Fibroblast of pulmonary artery (primary cell): ENCODE measurements at regions not wholly inside any gene's neighbourhood (a gene's known extent, or its start where the extent isn't known, plus 50 kb on each side); places are given as distances from the start of the nearest gene placed in this dataset.
"Not testable (repeated sequence)": the region's sequence is repeated elsewhere in the genome, so short reads cannot be mapped to it uniquely, and the experiment has no call there.

Source experiments
- DNase-seq: peaks from one replicate; pipeline ENCODE4 v3.0.0-alpha.2; 2010; ENCODE audit warnings: low read depth
- H3K4me3 ChIP-seq: replicated peaks from 2 replicates; pipeline ENCODE4 v1.5.1; 2011; ENCODE audit warnings: low read depth, mild to moderate bottlenecking, control low read depth, low read length, moderate library complexity

DNA sequence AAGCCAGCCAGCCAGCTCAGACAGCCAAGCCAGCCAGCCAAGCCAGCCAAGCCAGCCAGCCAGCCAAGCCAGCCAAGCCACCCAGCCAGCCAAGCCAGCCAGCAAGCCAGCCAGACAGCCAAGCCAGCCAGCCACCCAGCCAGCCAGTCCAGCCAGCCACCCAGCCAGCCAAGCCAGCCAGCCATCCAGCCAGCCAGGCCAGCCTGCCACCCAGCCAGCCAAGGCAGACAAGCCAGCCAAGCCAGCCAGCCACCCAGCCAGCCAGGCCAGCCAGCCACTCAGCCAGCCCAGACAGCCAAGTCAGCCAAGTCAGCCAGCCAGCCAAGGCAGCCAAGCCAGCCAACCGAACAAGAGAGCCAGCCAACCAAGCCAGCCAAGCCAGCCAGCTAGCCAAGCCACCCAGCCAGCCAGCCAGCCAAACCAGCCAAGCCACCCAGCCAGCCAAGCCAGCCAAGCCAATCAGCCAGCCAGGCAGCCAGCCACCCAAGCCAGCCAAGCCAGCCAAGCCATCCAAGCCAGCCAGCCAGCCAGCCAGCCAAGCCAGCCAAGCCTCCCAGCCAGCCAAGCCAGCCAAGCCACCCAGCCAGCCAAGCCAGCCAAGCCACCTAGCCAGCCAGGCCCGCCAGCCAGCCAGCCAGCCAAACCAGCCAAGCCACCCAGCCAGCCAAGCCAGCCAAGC lies 319.3 kb upstream of the PLGLB2 start:
- DNase-seq, H3K4me3 ChIP-seq: not testable (repeated sequence)

DNA sequence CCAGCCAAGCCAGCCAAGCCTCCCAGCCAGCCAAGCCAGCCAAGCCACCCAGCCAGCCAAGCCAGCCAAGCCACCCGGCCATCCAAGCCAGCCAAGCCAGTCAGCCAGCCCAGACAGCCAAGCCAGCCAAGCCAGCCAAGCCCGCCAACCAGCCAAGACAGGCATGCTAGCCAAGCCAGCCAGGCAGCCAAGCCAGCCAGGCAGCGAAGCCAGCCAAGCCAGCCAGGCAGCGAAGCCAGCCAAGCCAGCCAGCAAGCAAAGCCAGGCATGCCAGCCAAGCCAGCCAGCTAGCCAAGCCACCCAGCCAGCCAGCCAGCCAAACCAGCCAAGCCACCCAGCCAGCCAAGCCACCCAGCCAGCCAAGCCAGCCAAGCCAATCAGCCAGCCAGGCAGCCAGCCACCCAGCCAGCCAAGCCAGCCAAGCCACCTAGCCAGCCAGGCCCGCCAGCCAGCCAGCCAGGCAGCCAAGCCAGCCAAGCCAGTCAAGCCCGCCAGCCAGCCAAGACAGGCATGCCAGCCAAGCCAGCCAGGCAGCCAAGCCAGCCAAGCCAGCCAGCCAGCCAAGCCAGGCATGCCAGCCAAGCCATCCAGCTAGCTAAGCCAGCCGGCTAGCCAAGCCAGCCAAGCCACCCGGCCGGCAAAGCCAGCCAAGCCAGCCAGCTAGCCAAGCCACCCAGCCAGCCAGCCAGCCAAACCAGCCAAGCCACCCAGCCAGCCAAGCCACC lies 318.5 kb upstream of the PLGLB2 start:
- not testable (repeated sequence) for DNase-seq, H3K4me3 ChIP-seq

DNA sequence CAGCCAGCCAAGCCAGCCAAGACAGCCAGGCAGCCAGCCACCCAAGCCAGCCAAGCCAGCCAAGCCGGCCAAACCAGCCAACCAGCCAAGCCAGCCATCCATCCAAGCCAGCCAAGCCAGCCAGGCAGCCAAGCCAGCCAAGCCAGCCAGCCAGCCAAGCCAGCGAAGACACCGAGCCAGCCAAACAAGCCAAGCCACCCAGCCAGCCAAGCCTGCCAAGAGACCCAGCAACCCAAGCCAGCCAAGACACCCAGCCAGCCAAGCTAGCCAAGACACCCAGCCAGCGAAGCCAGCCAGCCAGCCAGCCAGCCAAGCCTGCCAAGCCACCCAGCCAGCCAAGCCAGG lies 318.0 kb upstream of the PLGLB2 start:
- not testable (repeated sequence) for H3K4me3 ChIP-seq

DNA sequence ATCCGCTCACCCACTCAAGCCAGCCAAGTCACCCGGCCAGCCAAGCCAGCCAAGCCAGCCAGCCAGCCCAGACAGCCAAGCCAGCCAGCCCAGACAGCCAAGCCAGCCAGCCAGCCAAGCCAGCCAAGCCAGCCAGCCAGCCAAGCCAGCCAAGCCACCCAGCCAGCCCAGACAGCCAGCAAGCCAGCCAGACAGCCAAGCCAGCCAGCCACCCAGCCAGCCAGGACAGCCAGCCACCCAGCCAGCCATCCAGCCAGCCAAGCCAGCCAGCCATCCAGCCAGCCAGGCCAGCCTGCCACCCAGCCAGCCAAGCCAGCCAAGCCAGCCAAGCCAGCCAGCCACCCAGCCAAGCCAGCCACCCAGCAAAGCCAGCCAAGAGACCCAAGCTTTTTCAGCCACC lies 316.8 kb upstream of the PLGLB2 start:
- not testable (repeated sequence) for H3K4me3 ChIP-seq, DNase-seq

More for the DNA sequence above, 318.0 kb upstream of the PLGLB2 start:
- DNase-seq, result not testable (repeated sequence)

DNA sequence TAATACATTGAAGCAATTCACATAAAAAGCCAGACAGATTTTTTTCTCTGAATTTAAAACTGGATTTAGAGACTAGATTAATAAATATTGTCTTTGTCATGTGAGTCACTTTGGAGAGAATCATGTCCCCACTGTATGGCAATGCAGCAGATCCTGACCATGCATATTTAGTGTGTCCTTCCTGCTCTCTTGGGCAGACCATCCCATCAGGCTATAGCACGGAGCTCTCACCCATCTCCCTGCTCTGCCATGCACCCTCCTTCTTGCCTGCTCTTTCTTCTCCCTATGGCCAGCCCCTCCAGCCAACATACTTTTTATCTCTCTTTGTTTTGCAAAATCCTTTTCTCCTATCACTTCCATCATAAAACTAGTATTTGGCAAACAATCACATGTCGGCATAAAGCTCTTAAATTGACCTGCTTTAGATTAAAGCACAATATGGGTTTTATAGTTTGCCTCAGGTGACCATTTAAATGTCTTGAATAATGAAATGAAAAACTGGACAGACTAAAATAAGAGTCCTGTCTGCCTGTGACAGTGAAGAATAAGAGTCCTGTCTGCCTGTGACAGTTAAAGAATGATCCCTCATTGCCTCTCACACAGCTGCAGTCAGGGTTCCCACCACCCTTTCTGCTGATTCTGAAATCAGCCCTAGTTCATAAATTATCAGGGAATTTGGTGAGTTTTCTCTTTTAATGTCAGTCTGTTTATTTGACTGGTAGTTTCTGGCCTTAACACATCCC lies 315.0 kb upstream of the PLGLB2 start:
- H3K4me3 ChIP-seq, DNase-seq: not testable (repeated sequence)

DNA sequence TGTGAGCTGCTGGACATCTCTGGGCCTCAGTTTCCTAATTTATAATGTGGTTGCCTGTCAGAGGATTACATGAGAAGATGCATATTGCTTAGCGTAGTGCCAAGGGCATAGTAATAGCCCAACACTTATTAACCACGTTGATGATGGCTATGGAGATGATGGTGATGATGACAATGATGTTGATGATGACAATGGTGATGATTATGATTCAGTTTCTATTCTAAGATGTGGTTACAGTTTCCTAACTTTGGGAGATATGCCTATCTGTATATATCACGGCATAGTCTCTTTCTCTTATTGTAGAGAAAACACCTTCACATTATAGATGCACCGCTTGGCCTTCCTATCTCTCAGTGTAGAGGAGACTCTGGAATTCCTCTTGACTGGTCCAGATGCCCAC lies 311.9 kb upstream of the PLGLB2 start:
- DNase-seq, H3K4me3 ChIP-seq: not testable (repeated sequence)

DNA sequence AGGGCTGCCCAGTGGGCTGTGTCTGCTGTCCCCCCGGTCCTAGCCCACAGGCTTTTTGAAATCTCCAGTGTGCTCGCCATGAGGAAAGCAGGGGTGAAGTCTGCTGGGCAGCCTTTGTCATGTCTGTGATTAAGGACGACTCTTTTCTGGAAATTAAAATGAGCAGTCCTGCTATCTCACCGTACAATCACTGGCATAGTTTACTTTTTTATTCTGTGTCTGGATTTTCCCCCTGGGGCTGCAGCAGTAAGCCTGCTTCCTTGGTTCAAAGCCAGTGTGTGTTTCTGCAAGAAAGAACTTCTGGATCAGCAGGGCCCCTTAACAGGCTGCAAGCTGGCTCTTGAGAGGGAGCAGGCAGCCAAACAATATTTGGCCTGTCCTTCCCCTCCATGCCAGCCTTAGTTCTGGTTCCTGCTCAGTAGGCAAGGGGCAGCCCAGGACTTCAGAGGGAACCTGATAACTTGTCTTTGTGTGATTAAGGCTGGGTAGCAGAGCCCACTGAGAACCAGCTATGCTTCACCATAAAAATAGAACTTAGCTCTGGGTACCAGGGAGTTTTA lies 310.1 kb upstream of the PLGLB2 start:
- not testable (repeated sequence) for DNase-seq, H3K4me3 ChIP-seq

DNA sequence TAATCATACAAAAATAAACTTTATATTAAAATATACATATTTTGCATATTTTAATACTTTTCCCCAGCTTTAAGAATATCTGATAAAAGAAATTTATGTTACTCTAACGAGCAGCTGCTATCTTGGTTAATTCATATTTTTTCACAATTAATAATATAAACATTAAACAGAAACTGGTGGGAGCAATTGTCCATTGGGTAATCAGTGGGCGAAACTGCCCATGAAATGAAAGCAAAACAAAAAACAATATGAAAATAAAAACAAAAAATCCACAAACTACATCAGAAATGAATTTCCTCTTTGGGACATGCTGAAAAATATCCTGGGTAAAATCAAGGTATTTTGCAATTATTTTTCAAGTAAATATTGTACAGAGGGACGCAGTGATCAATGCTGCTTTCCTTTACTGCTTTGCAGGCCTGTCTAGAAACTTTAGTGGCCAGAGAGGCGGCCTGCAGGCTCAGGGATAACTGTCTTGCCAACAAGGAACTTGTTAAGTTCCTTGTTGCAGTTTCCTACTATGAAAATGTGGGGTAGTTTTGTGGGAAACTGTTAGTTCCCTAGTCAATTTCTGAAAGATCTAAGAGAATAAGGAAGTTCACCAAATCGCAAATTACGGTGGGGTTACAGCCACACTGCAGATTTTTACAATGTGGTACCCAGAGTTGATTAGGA lies 309.0 kb upstream of the PLGLB2 start:
- DNase-seq, H3K4me3 ChIP-seq: not testable (repeated sequence)

DNA sequence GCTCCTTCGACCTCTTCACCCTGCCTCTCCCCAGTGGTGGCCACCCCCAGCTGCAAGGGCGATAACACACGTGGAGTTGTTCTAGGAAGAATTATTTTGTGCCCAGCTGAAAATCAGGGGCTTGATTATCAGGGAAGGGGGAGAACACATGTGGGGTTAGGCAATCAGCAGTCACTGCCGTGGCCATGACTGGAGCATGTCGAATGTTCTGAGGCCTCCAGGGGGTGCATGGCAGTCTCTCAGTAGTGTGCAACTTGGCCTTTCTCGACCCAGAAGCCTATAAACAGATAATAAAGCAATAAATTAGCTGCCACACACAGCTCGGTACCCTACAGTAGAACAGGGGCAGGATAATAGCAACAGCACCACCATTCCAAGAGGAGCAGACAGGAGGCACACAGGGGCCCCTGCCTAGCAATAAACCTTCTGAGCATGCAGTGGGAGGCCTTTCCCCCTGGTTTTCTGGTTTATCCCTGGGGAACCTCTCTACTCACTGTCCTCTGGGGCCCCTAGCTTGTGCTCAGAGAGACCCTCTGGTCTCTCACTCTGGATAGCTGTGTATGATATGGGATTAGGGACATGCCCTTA lies 308.2 kb upstream of the PLGLB2 start:
- H3K4me3 ChIP-seq, DNase-seq: not testable (repeated sequence)

DNA sequence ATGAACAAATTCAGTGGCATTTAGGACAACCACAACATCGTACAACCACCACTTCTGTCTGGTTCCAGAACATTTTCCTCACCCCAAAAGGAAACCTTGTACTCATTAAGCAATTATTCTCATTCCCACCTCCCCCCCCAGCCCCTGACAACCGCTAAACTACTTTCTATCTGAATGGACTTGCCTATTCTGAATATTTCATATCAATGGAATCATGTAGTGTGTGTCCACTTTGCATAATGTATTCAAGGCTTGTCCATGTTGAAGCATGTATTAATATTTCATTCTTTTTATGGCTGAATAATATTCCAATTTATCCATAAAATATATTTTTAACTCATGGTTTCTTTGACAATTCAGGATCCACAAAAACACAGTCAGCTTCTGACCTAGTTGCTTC lies 307.2 kb upstream of the PLGLB2 start:
- H3K4me3 ChIP-seq, result not testable (repeated sequence)

DNA sequence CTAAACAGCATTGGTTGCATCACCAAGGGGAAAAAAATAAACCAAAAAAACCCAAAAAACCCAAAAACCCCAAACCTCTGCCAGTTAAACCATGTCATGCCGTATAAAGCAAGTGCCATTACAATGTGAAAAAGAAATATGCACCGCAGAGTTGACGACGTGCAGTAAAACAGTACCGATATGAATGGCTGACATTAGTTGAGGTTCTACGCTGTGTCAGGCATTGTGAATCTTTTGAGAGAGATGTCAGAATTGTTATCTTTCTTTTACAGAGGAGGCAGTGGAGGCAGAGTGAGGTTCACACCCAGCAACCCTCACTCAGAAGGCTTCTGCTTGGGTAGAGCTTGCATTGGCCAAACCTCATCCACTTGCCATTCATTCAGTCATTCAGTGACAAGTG lies 306.5 kb upstream of the PLGLB2 start:
- not testable (repeated sequence) for H3K4me3 ChIP-seq, DNase-seq

More for the DNA sequence above, 307.2 kb upstream of the PLGLB2 start:
- not testable (repeated sequence) for DNase-seq

DNA sequence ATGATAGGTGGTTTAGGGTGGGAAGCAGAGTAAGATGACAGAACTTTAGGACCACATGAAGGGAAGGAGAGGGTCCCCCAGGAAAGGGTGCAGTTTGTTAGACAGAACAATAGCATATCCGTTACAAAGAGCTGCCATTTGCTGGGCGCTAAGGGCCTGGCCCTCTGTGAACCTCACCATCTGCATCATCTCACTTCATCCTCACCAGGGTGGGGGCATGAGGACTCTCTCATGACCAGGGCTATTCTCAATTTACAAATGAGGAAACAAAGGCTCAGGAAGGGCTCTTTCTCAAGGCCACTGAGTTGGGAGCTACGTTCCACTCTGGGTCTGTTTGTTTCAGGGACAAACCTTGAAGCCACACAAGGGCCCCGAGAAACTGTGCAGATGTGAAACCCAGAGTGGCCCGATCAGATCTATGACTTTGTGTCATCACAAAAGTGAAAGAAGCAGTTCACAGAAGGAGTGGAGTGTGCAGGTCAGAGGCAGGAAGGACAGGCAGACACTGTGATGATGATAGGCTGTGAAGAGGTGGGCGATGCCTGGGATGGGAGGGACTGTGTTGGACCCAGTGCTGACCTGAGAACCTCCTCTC lies 304.8 kb upstream of the PLGLB2 start:
- not testable (repeated sequence) for H3K4me3 ChIP-seq, DNase-seq

DNA sequence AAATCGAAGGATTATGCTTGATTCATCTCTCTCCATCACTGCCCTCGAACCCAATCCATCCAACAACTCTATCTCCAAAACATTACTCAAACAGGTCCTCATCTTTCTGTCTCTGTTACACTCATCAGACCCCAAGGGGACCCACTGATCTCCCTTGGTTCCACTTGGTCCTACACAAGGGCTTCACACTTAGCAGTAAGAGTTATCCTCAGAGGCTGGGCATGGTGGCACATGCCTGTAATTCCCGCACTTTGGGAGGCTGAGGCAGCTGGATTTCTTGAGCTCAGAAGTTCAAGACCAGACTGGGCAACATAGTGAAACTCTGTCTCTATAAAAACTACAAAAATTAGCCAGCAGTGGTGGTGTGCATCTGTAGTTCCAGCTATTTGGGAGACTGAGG lies 302.9 kb upstream of the PLGLB2 start:
- DNase-seq, H3K4me3 ChIP-seq: not testable (repeated sequence)

DNA sequence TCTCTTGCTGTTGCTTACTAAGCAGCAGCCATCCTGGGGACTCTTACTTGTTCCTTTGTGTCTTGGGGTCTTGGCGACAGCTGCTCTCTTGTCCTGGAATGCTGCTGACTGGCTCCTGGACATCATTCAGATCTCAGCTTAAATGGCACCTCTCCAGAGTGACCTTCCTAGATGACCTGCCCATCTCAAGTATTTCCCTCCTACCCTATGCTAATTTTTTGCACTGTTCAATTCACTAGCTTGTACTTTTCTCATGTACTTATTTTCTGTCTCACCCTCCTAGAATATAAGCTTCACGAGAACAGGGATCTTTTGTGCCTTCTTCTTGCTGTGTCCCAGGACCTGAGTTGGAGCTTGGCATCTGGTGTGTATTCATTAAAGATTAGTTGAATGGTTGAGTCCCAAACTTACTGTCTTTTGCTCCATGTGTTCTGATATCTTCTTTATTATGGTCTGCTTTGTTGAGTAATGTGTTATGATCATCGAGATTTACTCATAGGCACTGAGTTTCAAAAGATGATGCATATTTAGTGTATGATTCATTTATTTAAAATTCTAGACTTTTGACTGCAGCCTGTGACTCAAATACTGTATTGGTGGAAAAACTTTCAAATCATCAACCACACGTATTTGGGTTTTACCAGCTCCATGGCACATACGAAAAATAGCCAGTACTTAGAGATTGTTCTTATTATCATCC lies 302.1 kb upstream of the PLGLB2 start:
- DNase-seq, H3K4me3 ChIP-seq: not testable (repeated sequence)

DNA sequence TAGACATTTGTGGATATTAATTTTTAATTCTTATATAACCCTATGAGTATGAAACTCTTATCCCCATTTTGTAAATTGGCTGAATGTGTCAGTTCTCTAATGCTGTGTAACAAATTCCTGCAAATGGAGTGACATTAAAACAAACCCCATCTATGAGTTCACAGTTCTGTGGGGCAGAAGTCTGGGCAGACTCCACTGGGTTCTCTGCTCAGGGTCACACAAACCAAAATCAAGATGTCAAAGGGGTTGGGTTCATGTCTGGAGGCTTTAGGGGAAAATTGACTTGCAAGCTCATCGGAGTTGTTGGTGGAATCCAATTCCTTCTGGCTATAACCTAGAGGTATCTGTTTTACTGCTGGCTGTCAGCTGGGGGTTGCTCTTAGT lies 301.6 kb upstream of the PLGLB2 start:
- not testable (repeated sequence) for H3K4me3 ChIP-seq, DNase-seq

DNA sequence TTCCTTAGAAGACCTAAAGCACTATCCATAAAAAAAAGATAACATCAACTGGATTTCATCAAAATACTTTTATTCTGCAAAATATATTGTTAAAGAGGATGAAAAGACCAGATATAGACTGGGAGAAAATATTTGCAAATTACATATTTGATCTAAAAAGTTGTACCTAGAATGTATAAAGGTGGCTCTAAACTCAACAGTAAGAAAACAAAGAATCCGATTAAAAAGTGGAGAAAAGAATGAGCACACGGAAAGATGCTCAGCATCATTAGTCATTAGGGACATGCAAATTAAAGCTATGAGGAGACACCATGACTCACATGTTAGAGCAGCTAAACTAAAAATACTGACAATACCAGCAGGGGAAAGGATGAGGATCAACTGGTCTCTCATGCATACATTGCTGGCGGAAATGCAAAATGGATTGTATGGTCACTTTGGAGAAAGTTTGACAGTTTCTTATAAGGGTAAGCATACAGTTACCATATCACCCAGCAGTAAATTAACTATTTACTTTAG lies 298.4 kb upstream of the PLGLB2 start:
- not testable (repeated sequence) for H3K4me3 ChIP-seq, DNase-seq

DNA sequence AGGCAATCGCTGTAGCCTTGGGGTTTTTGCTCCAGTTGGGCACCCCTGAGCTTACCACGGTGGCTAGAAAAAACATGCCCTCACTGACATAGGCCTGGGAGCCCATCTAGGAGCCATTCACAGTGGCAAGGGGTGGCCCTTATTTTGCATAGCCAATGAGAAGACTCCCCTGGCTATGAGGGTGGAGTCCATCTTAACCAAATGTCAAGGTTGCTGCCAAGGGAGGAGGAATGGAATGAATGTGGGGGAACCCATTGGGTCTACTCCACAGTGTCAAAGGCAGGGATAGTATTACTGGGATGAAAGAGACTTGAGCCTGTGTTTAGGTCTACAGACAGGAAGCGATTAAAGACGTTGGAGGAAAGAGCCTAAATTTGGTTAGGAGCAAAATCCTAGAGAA lies 295.7 kb upstream of the PLGLB2 start:
- not testable (repeated sequence) for DNase-seq

More for the DNA sequence above, 295.7 kb upstream of the PLGLB2 start:
- not testable (repeated sequence) for H3K4me3 ChIP-seq
